HG02981 (cell line): ENCODE measurements at regions not wholly inside any gene's neighbourhood (a gene's known extent, or its start where the extent isn't known, plus 50 kb on each side); places are given as distances from the start of the nearest gene placed in this dataset.

Source experiments
- ATAC-seq: cut with Tn5 transposase; IDR thresholded peaks from one replicate; pipeline ENCODE4 v1.9.1; 2021; ENCODE audit warnings: mild to moderate bottlenecking, moderate library complexity; ENCODE audit not compliant: unreplicated experiment

DNA sequence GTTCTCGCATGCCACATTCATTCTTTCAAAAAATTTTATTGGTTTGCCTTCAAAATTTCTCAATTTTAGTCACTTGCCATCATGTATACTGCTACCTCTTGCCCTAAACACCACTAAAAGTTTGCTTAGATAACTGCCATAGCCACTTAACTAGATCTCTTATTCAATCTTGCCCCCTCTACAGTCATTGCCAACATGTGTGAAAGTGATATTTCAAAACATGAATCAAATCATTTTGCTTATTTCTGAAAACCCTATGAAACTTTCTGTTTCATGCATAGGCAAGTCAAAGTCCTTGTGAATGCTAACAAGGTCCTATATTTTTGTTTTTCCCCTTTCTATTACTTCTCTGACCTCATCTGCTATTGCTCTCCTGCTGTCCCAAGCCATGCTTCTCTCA, 397.1 kb downstream of the KCNJ3 start:
- no peak for ATAC-seq

DNA sequence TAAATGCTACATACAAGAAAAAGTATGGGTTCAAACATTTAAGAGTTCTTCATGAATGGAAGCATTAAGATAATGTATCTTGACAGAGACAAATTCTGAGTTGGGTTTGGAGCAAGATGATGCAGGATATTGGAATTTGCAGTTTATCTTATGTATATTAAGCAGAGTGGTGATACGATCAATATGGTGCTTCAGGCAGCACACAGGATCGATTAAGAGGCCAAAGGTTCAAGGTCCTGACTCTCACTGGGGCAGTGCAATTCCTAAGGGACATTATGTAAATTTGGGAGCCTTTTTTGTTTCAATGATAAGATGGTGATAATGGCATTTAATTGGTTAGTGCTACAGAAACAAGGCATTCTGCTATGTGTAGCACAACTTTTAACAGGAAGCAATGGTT, 381.9 kb downstream of the KCNJ3 start:
- no peak for ATAC-seq

DNA sequence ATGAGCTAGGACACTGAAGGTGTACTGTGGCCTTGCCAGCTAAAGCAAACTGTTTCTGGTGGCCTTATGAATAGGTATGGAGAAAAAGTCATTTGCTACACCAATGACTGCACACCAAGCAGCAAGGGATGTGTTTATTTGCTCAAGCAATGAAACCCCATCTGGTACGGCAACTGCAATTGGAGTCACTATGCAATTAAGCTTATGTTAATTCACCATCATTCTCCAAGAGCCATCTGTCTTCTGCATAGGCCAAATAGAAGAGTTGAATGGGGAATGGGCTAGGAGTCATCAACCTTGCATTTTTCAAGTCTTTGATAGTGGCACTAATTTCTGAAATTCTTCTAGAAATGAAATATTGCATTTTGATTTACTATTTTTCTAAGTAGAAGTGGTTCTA, 372.0 kb downstream of the KCNJ3 start:
- ATAC-seq = no peak

DNA sequence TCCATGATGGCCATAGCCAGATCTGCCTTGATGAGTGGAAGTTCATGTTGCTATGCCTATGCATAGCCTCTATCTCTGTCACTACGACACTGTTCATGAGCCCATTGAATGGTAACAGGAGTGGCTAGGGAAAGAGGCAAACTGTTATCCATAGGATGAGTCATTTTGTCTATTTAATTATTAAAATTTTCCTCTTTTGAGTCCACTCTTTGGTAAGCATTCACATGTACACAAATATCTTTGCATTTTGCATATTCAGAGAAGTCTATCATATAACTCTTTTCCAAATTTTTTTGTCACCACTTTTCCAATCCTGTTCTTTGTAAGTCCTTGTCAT, 364.4 kb downstream of the KCNJ3 start:
- ATAC-seq = no peak

DNA sequence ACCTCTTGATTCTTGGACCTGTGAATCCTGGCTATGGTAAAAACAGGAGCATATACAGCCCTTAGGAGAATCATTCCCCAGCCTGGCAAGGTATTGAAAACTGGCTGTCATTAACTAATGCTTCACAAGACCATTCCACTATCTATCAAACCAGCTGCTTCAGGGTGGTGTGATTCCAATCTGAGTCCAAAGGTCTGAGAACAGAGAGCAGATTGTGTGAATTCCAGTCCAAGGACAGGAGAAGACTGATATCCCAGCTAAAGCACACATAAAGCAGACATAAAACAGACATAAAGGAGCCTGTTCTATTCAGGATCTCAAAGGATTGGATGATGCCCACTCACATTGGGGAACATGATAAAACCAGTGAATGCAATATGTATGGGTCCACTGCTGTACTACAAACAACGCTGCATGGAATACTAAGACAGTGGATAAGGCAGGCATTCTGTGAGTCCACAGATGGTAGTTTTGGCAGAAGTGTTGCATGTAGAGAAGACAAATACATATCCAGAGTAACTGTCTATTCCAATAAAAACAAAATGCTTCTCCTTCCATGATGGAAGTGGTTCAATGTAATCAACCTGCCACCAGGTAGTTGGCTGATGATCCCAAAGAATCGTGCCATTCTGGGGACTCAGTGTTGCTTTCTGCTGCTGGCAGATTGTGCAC, 363.9 kb downstream of the KCNJ3 start:
- no peak for ATAC-seq

DNA sequence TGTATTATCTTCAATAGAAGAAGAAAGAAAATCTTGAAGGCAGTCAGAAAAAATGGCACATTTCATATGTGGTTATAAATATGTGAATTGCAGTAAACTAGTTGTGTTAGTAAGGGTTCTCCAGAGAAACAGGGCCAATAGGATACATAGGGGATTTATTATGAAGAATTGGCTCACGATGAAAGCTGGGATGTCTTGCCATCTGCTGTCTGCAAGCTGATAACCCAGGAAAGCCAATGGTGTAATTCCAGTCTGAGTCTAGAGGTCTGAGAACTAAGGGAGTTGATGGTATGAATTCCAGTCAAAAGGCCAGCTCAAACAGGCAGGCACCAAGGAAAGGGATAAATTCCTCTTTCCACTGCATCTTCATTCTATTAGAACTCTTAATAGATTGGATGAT, 362.4 kb downstream of the KCNJ3 start:
- ATAC-seq = no peak

DNA sequence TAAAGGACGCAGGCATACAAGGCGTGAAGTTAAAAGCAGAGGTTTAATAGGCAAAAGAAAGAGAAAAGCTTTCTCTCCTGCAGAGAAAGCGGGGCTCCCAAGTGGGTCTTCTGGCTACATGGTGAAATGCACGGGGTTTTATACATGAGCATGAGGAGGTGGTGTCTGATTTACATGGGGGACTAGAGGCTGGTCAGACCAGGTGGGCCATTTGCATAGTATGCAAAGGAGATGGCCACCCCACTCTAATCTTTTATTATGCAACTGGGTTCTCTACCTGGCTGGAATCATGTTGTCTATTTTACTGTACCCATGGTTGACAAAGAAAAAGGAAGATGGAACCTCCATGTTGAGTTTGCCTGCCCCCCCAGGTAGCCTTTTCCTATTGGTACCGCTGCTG, 356.2 kb downstream of the KCNJ3 start:
- no peak for ATAC-seq

DNA sequence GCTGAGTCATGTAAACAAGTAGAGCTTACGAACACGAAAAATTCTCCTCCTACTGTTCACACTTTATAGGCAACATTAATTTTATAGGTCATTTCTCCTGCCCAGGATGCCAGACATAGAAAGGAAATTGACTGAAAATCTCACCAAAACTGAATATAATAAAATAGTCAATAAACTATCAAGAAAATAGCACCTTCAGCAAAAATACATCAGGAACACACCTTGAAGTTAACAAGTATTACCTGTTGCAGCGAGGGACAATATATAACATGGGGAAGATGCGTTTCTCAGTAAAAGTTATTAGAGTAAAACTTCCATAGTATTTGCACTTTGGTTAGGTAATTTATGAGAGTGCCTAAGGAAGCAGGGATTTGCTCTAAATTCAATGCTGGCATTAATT, 344.6 kb downstream of the KCNJ3 start:
- no peak for ATAC-seq

DNA sequence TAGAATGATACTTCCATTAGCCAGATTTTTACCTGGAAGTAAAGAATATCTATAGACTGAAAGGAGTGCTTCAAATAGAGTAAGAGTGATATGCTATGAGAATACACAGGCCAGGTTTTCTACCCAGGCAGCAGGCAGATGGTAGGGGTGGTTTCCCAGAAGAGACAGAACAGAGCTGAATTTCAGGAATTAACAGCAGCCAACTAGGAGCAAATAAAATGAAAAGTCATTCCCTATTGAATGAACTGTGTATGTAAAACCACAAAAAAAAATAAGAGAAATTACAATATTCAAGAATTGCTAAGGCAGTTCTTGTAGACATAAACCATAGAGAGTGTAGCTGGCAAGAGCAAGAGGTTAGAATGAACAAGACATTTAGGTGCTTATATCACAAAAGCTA, 336.8 kb downstream of the KCNJ3 start:
- no peak for ATAC-seq

DNA sequence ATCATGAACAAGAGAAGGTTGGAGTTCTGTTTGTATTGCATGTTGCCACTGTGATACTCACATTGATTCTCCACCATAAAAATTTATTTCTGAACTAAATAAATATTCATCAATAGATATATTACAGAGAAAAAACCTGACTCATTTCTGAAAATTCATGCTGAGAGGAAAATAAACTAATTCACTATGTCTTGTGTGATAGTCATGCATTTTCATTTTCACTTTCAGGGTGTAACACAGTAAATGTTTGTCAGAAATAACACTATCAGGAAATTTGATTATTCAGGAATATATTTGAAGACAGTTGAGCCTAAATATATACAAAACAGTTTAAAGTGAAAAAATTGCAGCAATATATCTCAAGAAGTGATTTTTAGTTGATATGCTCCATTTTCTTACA, 335.2 kb downstream of the KCNJ3 start:
- ATAC-seq = no peak

DNA sequence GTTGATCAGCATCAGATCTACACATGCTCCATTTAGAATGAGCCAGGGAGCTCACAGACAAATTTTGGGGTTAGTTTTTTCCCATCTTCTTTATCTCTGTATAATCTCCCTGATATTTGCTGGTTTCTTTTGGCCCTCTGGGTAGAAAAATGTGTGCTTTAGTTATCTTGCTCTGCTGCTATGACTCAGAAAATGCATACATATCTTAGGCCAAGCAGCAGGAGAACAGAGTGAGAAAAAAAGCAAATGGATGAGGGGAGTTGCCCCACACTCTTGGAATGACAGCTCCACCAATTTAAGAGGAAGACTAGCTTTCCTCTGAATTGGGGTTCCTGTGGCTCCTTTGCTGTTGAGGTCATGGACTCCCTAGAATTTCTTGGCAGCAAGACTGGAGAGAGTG, 331.8 kb downstream of the KCNJ3 start:
- no peak for ATAC-seq

DNA sequence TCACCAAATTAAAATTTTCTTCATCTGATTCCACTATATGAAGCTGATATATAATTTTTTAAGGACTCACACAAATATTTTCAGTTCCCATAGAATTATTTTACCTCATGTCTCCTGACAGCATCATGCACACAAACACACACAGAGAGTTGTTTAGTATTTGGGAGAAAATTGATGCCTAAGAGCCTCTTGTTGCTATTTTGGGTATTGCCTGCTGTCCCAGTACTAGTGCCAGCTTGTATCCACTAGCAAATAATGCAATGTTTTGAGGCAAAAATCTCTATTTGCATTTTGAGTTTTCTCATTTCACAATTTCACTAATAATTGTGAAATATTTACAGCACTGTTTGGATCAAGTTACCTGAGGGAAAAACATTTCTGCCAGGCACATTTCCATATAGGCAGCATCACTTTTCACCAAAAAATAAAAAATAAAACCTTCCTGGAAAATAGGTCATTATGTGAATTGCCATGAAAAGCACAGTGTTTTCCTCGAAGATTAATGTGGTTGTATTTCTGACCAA, 328.2 kb downstream of the KCNJ3 start:
- ATAC-seq = no peak

DNA sequence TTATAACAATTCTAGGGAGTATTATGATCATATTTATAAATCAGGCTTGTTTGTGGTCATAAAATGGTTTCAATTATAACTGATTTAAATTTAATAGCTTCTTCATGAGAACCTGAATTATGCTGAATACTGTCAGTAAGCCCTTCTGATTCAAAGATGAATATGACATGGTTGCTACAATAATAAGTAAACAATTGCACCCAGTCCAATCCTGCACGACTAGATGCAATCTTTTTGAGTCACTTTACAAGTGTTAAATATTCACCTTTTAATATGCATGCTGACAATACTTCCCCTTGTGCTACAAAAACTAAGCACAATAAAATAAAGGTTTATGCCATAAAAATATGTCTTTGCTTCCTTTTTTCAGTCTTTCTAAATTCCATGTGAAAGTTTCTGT, 325.2 kb downstream of the KCNJ3 start:
- ATAC-seq = no peak

DNA sequence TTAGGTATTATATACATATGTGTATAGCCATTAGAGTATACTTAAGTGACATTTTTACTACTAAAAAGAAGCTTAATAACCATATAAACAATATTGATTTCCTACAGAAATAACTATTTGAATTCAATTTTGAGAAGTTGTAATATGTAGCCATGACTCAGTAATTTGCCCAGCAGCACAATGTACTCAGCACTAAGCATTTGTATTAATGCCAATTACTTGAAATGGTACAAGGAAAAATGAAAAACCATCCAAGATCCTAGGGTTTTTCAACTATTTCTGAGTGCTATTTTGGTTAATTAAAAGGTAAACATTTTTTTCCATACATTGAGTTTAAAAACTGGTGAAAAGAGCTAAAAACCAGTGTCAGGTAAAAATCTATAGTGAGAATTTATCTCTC, 324.0 kb downstream of the KCNJ3 start:
- ATAC-seq = no peak

DNA sequence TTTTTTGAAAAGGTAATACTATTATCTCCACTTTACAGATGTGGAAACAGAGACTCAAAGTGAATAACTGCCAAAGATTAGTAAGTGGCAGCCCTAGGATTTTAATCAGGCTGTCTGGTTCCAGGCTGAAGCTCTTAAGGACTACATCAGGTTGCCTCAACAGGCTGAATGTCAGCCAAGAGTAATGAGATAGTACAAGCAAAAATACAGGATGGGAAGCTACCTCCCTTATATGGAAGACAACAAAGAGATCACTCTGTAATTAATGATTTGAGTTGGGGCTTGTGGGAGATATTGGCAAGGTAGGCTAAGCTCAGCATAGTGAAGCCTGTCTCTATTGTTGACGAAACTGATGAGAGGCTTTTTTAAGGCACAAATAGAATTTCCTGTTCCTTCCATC, 323.1 kb downstream of the KCNJ3 start:
- no peak for ATAC-seq

DNA sequence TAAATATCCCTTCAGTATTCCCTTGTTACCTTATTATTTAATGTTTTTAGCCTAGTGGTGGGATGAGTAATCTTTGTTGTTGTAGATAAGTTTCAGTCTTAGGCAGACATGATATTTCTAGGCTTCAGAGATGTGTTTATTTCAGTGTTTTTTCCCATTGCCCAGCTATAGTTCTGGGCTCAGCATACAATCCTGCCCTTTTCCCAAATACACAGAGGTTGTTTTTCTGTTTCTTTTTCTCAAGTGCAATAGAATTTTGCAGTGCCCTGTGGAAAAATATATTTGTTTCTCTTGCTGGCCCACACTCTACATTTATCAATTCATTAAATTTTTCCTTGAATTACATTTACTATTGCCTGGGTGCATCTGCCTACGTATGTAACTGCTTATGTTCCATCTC, 321.8 kb downstream of the KCNJ3 start:
- ATAC-seq = no peak

DNA sequence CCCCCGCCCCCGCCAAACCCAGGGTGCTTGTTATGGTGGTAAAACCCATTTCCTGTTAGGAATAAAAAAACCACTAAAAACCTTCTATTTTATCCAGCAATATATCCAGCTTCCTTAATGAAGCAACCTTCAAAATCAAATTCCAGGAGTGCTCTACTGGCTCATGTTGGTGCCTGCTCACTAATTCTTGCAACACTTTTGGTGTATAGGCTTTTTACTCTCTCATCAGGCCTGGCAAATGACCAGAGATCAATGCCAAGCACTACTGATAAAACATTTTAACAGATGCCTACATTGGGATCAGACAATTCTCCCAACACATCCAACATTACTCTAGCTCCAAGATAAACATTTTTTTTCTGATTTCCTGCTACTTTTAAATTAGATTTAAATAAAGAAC, 312.4 kb downstream of the KCNJ3 start:
- no peak for ATAC-seq

DNA sequence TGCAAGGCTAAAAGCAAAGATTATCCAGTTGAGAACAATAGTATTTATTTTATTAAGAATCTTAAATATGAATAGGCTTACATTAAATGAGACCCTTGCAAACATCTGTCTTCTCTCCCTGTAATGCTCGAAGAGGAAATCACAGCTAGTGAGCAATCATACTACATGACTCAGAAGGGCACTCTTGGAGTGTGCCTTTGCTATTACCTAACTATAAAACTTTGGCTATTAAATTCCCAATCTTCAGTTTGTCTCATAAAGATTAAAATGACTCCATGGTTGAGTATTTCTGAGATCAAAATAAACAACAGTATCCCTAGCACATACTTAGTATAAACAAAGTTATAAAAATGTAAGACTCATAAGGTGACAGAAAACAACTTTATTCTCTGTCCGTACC, 296.9 kb downstream of the KCNJ3 start:
- ATAC-seq = no peak

DNA sequence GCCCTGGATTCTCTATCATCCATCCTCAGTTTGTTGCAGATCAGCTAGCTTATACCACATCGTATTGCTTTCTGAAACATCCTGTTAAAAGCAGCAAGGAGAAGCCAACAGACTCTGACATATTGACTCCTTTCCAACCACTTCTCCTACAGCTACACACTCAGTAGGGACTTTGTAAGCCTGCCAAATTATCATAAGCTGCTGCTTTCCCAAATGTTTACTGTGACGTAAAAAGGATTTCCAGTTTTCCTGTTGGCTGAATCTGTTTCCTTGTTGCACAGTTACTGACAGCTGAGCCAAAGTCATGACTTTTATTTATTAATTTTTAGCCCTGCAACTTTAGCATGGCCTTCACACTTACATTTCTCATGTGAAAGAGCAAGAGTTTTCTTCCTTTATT, 294.3 kb downstream of the KCNJ3 start:
- no peak for ATAC-seq

DNA sequence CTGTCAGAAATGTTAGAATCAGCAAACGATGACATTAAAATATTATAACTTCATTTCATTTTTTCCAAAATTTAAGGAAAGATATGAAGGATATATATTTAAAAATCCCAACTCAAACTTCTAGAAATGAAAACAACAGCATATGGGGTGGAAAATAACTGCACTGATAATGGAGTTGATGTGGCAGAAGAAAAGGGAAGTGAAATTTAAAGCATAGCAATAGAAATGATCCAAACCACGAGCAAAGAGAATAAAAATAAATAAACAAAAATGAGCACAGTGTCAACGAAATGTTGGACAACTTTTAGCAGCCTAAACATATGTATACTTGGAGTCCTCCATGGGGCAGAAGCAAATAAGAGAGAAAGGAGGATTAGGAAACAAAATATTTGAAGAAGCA, 280.2 kb downstream of the KCNJ3 start:
- no peak for ATAC-seq

DNA sequence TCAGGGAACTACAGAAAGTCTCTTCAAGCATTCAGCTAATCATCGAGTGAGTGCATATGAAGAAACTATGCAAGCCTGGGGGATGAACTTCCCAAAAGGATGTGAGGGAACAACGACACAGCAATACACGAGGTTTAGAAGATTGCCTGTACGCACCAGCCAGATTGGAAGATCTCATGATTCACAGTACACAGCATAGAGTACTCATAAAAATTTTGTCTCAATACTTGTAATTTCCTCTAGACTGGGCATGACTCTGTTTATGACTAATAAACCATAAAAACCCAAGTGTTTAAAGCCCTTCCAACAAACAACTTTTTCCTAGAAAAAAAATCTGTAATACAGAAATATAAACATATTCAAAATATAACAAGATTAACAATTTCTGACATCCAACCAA, 279.7 kb downstream of the KCNJ3 start:
- no peak for ATAC-seq

DNA sequence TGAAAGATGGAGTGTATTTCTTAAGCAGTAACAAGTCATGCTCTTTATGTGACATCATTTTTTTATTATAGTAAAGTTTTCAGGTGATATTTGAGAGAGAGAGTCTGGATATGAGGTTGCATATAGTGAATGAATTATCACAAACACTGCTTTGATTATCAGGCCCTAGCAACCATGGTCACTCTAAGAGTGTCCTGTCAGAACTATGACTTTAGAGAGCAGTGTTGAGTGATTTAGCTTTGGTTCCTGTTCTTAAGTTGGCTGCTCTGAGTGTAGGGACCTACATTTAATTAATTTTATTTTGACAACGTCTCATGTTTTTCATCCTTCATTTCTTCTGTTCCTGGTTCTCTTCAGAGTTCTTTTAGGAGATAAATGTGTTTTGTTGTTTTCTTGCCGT, 275.5 kb downstream of the KCNJ3 start:
- no peak for ATAC-seq

DNA sequence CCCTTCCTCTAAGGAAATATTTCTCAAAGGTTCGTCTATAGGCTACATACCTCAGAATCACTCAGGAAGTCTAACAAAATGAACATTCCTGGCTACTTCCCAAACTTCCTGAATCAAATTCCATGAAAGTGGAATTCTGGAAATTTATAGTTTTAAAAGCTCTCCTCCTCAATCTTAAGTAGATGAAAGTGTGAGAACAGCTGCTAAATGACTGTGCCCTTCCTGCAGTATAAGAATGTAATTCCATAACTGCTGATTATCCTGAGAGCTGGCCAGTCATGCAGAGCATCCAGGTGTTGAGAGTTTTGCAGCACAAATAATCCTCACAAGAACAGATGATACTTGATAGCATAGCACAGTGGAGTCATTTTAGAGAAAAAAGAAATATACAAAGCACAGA, 265.0 kb downstream of the KCNJ3 start:
- no peak for ATAC-seq

DNA sequence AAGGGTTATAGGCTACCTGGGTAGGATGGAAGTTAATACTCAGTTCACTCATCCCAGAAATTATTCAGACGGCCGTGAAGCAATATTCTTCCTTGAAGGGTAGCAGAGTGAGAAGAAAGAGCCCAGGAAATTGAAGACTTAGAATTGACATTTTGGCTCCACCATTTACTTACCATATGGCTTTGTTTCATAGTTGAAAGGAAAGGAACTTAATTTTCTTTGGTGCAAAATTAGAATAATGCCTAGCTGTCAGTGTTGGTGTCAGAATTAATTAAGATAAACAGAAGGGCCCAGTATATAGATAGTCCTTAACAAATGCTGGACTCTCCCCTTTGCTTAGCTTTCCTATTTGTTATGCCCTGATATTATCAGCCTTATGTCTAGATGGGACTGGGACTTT, 263.2 kb downstream of the KCNJ3 start:
- ATAC-seq = no peak
